ENCODE measurements at regions not wholly inside any gene's neighbourhood (a gene's known extent, or its start where the extent isn't known, plus 50 kb on each side); places are given as distances from the start of the nearest gene placed in this dataset.

DNA sequence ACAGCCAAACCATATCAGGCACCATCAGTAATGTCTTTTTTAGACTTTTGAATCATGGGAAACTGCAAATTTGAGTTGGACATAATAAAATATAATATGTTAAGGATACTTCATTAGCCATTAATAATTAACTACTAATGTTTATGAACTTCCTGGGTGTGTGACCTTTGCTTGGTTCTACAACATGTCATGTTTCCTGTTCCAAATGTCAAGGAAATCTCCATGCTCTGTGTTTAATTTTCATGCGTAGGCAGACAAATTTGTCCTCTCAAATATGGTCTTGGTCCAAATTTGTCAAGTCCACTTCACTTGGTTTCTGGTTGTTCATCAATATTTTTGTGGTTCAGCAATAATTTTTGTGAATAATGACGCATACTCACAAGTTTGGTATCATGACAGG is 410.5 kb downstream of the BMP2 start:
- Histone ChIP-seq H3K4me1 (no peaks in the 10 kb centered on the region), H3K9me3 (no peaks in the 10 kb centered on the region), H3K4me3 (no peak overlapping the region), H3K27me3 (no peaks in the 10 kb centered on the region), H3K36me3 (no peaks in the 10 kb centered on the region), H3K27ac (no peak overlapping the region)
- TF ChIP-seq, protein P1, sequence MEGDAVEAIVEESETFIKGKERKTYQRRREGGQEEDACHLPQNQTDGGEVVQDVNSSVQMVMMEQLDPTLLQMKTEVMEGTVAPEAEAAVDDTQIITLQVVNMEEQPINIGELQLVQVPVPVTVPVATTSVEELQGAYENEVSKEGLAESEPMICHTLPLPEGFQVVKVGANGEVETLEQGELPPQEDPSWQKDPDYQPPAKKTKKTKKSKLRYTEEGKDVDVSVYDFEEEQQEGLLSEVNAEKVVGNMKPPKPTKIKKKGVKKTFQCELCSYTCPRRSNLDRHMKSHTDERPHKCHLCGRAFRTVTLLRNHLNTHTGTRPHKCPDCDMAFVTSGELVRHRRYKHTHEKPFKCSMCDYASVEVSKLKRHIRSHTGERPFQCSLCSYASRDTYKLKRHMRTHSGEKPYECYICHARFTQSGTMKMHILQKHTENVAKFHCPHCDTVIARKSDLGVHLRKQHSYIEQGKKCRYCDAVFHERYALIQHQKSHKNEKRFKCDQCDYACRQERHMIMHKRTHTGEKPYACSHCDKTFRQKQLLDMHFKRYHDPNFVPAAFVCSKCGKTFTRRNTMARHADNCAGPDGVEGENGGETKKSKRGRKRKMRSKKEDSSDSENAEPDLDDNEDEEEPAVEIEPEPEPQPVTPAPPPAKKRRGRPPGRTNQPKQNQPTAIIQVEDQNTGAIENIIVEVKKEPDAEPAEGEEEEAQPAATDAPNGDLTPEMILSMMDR (IDR thresholded peaks at IDR 0.05) = no peak
- no peak for TF ChIP-seq POLR2A (IDR thresholded peaks at IDR 0.05)
- no peak for DNase-seq

DNA sequence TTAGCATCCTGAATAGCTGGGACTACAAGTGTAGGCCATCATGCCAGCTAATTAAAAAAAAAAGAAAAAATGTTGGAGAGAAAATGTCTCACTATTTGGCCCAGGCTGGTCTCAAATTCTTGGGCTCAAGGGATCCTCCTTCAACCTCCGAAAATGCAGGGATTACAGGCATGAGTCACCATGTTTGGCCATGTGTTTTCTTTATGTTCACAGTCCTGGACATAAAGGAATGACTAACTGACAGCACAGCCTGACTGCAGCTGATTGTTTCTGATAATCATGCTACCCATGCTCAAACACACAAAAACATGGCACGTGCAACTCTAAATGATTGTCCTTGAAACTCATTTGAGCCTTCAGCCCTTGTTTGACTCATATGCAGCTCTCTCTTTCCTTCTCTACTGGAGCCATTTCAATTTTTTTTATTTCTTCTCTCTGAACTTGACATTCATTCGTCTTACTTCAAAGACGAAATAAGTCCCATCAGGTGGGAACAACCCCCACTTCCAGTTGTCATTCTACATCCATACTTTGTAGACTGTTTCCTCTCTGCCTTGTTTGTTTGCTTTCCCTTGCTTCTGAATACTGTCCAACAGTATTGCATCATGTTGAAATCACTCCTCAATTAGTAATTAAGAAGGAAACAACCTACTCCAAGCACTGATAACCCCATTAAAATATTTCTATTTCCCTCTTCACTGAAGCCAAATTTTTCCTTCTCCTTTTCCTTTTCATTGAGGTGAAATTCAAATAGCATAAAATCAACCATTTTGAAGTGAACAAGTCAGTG is 413.0 kb downstream of the BMP2 start:
- no peak overlapping the region for H3K27ac ChIP-seq
- H3K4me1 ChIP-seq = no peaks in the 10 kb centered on the region
- no peaks in the 10 kb centered on the region for H3K36me3 ChIP-seq
- DNase-seq = no peak
- H3K9me3 ChIP-seq = no peaks in the 10 kb centered on the region
- no peak overlapping the region for H3K4me3 ChIP-seq
- no peak for TF ChIP-seq POLR2A (IDR thresholded peaks at IDR 0.05)
- TF ChIP-seq, protein P1 (IDR thresholded peaks at IDR 0.05) = no peak
- H3K27me3 ChIP-seq = no peaks in the 10 kb centered on the region

DNA sequence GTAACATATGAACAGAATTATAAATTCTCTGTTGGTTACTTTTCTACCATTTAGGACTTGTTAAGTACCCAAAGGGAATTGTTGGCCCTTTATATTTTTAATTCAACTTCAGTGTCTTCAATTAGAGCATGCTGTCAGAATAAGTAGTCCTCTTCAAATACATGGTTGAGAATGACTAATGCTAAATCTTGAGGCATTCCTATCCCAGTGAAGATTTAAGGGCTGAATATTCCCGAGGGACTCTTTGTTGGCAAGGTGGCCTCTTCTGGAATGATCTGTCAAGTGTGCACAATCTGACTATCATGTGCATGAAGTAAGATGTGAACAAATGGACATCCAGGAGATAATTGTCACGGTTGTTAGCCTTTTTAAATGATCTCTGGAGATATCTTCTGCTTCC is 421.7 kb downstream of the BMP2 start:
- Histone ChIP-seq H3K9me3 (no peaks in the 10 kb centered on the region), H3K27ac (no peak overlapping the region), H3K4me3 (no peak overlapping the region), H3K36me3 (no peaks in the 10 kb centered on the region), H3K4me1 (no peaks in the 10 kb centered on the region), H3K27me3 (no peaks in the 10 kb centered on the region)
- no peak for DNase-seq
- TF ChIP-seq, protein P1 (IDR thresholded peaks at IDR 0.05) = no peak
- no peak for TF ChIP-seq POLR2A (IDR thresholded peaks at IDR 0.05)

DNA sequence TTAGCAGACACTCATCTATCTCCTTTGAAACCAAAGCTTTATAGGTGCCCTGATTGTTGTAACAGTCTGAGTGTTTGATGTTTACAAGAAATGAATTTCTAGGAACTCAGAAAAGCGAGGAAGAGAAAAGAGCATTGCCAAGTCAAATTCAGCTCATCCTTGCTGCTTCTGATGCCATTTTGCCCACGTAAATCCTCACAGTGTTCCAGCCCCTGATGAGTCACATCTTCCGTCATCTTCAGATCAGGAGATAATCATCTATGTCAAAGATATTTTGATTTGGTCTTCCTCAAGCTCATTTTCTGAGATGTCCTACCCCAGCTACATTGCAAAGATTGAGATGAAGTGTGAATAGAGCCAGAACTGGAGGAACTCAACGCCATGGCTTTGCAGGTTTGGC is 426.2 kb downstream of the BMP2 start:
- no peaks in the 10 kb centered on the region for H3K9me3 ChIP-seq
- no peak overlapping the region for H3K4me3 ChIP-seq
- DNase-seq = no peak
- no peaks in the 10 kb centered on the region for H3K27me3 ChIP-seq
- no peaks in the 10 kb centered on the region for H3K36me3 ChIP-seq
- H3K27ac ChIP-seq = no peak overlapping the region
- TF ChIP-seq, protein P1 (IDR thresholded peaks at IDR 0.05) = no peak
- TF ChIP-seq POLR2A (IDR thresholded peaks at IDR 0.05) = no peak
- H3K4me1 ChIP-seq = no peaks in the 10 kb centered on the region

DNA sequence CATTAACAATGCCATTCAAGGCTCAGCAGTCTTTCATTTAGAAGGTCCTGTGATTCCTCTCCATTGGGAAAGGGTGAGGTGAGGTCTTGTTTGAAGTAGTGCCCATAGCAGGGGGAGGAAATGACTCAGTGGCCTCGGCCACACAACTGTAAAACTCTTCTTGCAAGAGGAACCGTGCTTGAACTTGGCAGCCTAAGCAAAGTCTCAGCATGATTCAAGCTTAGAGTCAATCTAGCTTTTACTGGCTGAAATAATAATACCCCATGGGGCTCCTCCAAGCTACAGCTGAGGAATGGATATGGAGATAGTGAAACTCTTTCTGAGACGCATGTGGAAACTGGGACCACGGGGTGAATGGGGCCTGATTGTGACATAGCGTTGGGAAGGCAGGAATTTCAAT is 428.2 kb downstream of the BMP2 start:
- Histone ChIP-seq H3K27me3 (no peaks in the 10 kb centered on the region), H3K4me3 (no peak overlapping the region), H3K36me3 (no peaks in the 10 kb centered on the region), H3K27ac (no peak overlapping the region), H3K4me1 (no peaks in the 10 kb centered on the region), H3K9me3 (no peaks in the 10 kb centered on the region)
- no peak for TF ChIP-seq POLR2A (IDR thresholded peaks at IDR 0.05)
- TF ChIP-seq, protein P1 (IDR thresholded peaks at IDR 0.05) = no peak
- no peak for DNase-seq

Measured in Peyer's patch (tissue), 4 donors.